NCI-H2029 treated with DMSO at 0.1 percent for 48 hours (cell line): ENCODE measurements at regions not wholly inside any gene's neighbourhood (a gene's known extent, or its start where the extent isn't known, plus 50 kb on each side); places are given as distances from the start of the nearest gene placed in this dataset.

ENCODE experiments used
- DNase-seq: peaks from one replicate; lab custom pipeline; 2025; lab: John Stamatoyannopoulos, UW

- no peak for DNase-seq
Observed at GRCh38 chr9:14031810-14032209, 282.1 kb downstream of the NFIB start.

- no peak for DNase-seq
Observed at GRCh38 chr9:14031060-14031414, 282.9 kb downstream of the NFIB start.

GRCh38 chr9:14030375-14031059 is 283.4 kb downstream of the NFIB start:
- no peak for DNase-seq

GRCh38 chr9:14029806-14030374 is 284.1 kb downstream of the NFIB start:
- DNase-seq, result no peak

GRCh38 chr9:14027116-14027800 is 286.7 kb downstream of the NFIB start:
- DNase-seq, result peak; percentile 15

- no peak for DNase-seq
Observed at GRCh38 chr9:14025741-14026140, 288.2 kb downstream of the NFIB start.

- no peak for DNase-seq
Observed at GRCh38 chr9:14023285-14023684, 290.7 kb downstream of the NFIB start.

- no peak for DNase-seq
Observed at GRCh38 chr9:14021871-14022525, 291.9 kb downstream of the NFIB start.

- DNase-seq, result no peak
Observed at GRCh38 chr9:14018081-14018480, 295.9 kb downstream of the NFIB start.

GRCh38 chr9:14014744-14015143 is 299.2 kb downstream of the NFIB start:
- DNase-seq, result no peak

GRCh38 chr9:14014218-14014617 is 299.7 kb downstream of the NFIB start:
- no peak for DNase-seq

- DNase-seq, result no peak
Observed at GRCh38 chr9:14011799-14012560, 302.0 kb downstream of the NFIB start.

GRCh38 chr9:14007190-14007769 is 306.7 kb downstream of the NFIB start:
- no peak for DNase-seq

- no peak for DNase-seq
Observed at GRCh38 chr9:14006386-14007187, 307.4 kb downstream of the NFIB start.

GRCh38 chr9:14004110-14004509 is 309.8 kb downstream of the NFIB start:
- DNase-seq, result no peak

GRCh38 chr9:13994240-13994639 is 319.7 kb downstream of the NFIB start:
- no peak for DNase-seq

GRCh38 chr9:13993632-13994185 is 320.2 kb downstream of the NFIB start:
- no peak for DNase-seq

GRCh38 chr9:13992138-13993088 is 321.5 kb downstream of the NFIB start:
- DNase-seq, result peak; percentile 10

GRCh38 chr9:13991395-13991794 is 322.5 kb downstream of the NFIB start:
- no peak for DNase-seq

- DNase-seq, result no peak
Observed at GRCh38 chr9:13990994-13991393, 322.9 kb downstream of the NFIB start.
